ENCODE measurements at regions not wholly inside any gene's neighbourhood (a gene's known extent, or its start where the extent isn't known, plus 50 kb on each side); places are given as distances from the start of the nearest gene placed in this dataset.

- no peak overlapping the region for H3K4me3 ChIP-seq (ENCODE audit: insufficient read length, low read depth)
- H3K27me3 ChIP-seq (ENCODE audit: insufficient read depth, insufficient read length), result no peaks in the 10 kb centered on the region
- no peak for DNase-seq (ENCODE audit: low read depth, low spot score)
- H3K9ac ChIP-seq (ENCODE audit: insufficient read length, low read depth), result no peak overlapping the region
- H3K9me3 ChIP-seq (ENCODE audit: insufficient read depth, low read length), result no peaks in the 10 kb centered on the region
- no peaks in the 10 kb centered on the region for H3K36me3 ChIP-seq (ENCODE audit: insufficient read depth, insufficient read length, low read length)
- no peaks in the 10 kb centered on the region for H3K4me1 ChIP-seq (ENCODE audit: insufficient read depth, insufficient read length)
- no peak for TF ChIP-seq YY1 (IDR thresholded peaks at IDR 0.05; ENCODE audit: insufficient read depth, insufficient read length)
- TF ChIP-seq ZNF274 (IDR thresholded peaks at IDR 0.05; ENCODE audit: low read depth, low read length), result no peak
- no peak for TF ChIP-seq SUZ12 (IDR thresholded peaks at IDR 0.05; ENCODE audit: extremely low read depth, insufficient read depth, insufficient read length)
Observed at GRCh38 chr2:225768741-225769140, 369.2 kb downstream of the NYAP2 start.

- Histone ChIP-seq H3K36me3 (ENCODE audit: insufficient read depth, insufficient read length, low read length) (no peaks in the 10 kb centered on the region), H3K4me1 (ENCODE audit: insufficient read depth, insufficient read length) (no peaks in the 10 kb centered on the region), H3K27me3 (ENCODE audit: insufficient read depth, insufficient read length) (no peaks in the 10 kb centered on the region), H3K9me3 (ENCODE audit: insufficient read depth, low read length) (no peaks in the 10 kb centered on the region), H3K4me3 (ENCODE audit: insufficient read length, low read depth) (no peak overlapping the region), H3K9ac (ENCODE audit: insufficient read length, low read depth) (no peak overlapping the region)
- TF ChIP-seq SUZ12 (IDR thresholded peaks at IDR 0.05; ENCODE audit: extremely low read depth, insufficient read depth, insufficient read length) (no peak), ZNF274 (IDR thresholded peaks at IDR 0.05; ENCODE audit: low read depth, low read length) (no peak), YY1 (IDR thresholded peaks at IDR 0.05; ENCODE audit: insufficient read depth, insufficient read length) (no peak)
- no peak for DNase-seq (ENCODE audit: low read depth, low spot score)
Observed at GRCh38 chr2:225766431-225766830, 366.9 kb downstream of the NYAP2 start.

- no peak overlapping the region for H3K9ac ChIP-seq (ENCODE audit: insufficient read length, low read depth)
- TF ChIP-seq YY1 (IDR thresholded peaks at IDR 0.05; ENCODE audit: insufficient read depth, insufficient read length) (no peak), ZNF274 (IDR thresholded peaks at IDR 0.05; ENCODE audit: low read depth, low read length) (no peak), SUZ12 (IDR thresholded peaks at IDR 0.05; ENCODE audit: extremely low read depth, insufficient read depth, insufficient read length) (no peak)
- H3K27me3 ChIP-seq (ENCODE audit: insufficient read depth, insufficient read length), result no peaks in the 10 kb centered on the region
- H3K36me3 ChIP-seq (ENCODE audit: insufficient read depth, insufficient read length, low read length), result no peaks in the 10 kb centered on the region
- no peak for DNase-seq (ENCODE audit: low read depth, low spot score)
- no peak overlapping the region for H3K4me3 ChIP-seq (ENCODE audit: insufficient read length, low read depth)
- H3K4me1 ChIP-seq (ENCODE audit: insufficient read depth, insufficient read length), result no peaks in the 10 kb centered on the region
- no peaks in the 10 kb centered on the region for H3K9me3 ChIP-seq (ENCODE audit: insufficient read depth, low read length)
Observed at GRCh38 chr2:225765820-225766219, 366.3 kb downstream of the NYAP2 start.

GRCh38 chr2:225764346-225764745 is 364.8 kb downstream of the NYAP2 start:
- H3K9me3 ChIP-seq (ENCODE audit: insufficient read depth, low read length), result no peaks in the 10 kb centered on the region
- no peak for DNase-seq (ENCODE audit: low read depth, low spot score)

GRCh38 chr2:225763711-225764110 is 364.2 kb downstream of the NYAP2 start:
- Histone ChIP-seq H3K4me1 (ENCODE audit: insufficient read depth, insufficient read length) (no peaks in the 10 kb centered on the region), H3K9me3 (ENCODE audit: insufficient read depth, low read length) (no peaks in the 10 kb centered on the region), H3K9ac (ENCODE audit: insufficient read length, low read depth) (no peak overlapping the region), H3K27me3 (ENCODE audit: insufficient read depth, insufficient read length) (no peaks in the 10 kb centered on the region), H3K36me3 (ENCODE audit: insufficient read depth, insufficient read length, low read length) (no peaks in the 10 kb centered on the region), H3K4me3 (ENCODE audit: insufficient read length, low read depth) (no peak overlapping the region)
- DNase-seq (ENCODE audit: low read depth, low spot score), result no peak
- TF ChIP-seq ZNF274 (IDR thresholded peaks at IDR 0.05; ENCODE audit: low read depth, low read length) (no peak), SUZ12 (IDR thresholded peaks at IDR 0.05; ENCODE audit: extremely low read depth, insufficient read depth, insufficient read length) (no peak), YY1 (IDR thresholded peaks at IDR 0.05; ENCODE audit: insufficient read depth, insufficient read length) (no peak)

More at GRCh38 chr2:225764346-225764745, 364.8 kb downstream of the NYAP2 start:
- no peak overlapping the region for H3K4me3 ChIP-seq (ENCODE audit: insufficient read length, low read depth)
- H3K9ac ChIP-seq (ENCODE audit: insufficient read length, low read depth), result no peak overlapping the region
- no peaks in the 10 kb centered on the region for H3K27me3 ChIP-seq (ENCODE audit: insufficient read depth, insufficient read length)
- H3K36me3 ChIP-seq (ENCODE audit: insufficient read depth, insufficient read length, low read length), result no peaks in the 10 kb centered on the region
- TF ChIP-seq ZNF274 (IDR thresholded peaks at IDR 0.05; ENCODE audit: low read depth, low read length) (no peak), SUZ12 (IDR thresholded peaks at IDR 0.05; ENCODE audit: extremely low read depth, insufficient read depth, insufficient read length) (no peak), YY1 (IDR thresholded peaks at IDR 0.05; ENCODE audit: insufficient read depth, insufficient read length) (no peak)
- no peaks in the 10 kb centered on the region for H3K4me1 ChIP-seq (ENCODE audit: insufficient read depth, insufficient read length)

- no peak for DNase-seq (ENCODE audit: low read depth, low spot score)
- Histone ChIP-seq H3K36me3 (ENCODE audit: insufficient read depth, insufficient read length, low read length) (no peaks in the 10 kb centered on the region), H3K9ac (ENCODE audit: insufficient read length, low read depth) (no peak overlapping the region), H3K9me3 (ENCODE audit: insufficient read depth, low read length) (no peaks in the 10 kb centered on the region), H3K4me3 (ENCODE audit: insufficient read length, low read depth) (no peak overlapping the region), H3K4me1 (ENCODE audit: insufficient read depth, insufficient read length) (no peaks in the 10 kb centered on the region), H3K27me3 (ENCODE audit: insufficient read depth, insufficient read length) (no peaks in the 10 kb centered on the region)
- TF ChIP-seq ZNF274 (IDR thresholded peaks at IDR 0.05; ENCODE audit: low read depth, low read length) (no peak), YY1 (IDR thresholded peaks at IDR 0.05; ENCODE audit: insufficient read depth, insufficient read length) (no peak), SUZ12 (IDR thresholded peaks at IDR 0.05; ENCODE audit: extremely low read depth, insufficient read depth, insufficient read length) (no peak)
Observed at GRCh38 chr2:225761396-225761795, 361.9 kb downstream of the NYAP2 start.

- DNase-seq (ENCODE audit: low read depth, low spot score), result no peak
- no peaks in the 10 kb centered on the region for H3K9me3 ChIP-seq (ENCODE audit: insufficient read depth, low read length)
- H3K4me3 ChIP-seq (ENCODE audit: insufficient read length, low read depth), result no peak overlapping the region
- no peaks in the 10 kb centered on the region for H3K4me1 ChIP-seq (ENCODE audit: insufficient read depth, insufficient read length)
- no peak overlapping the region for H3K9ac ChIP-seq (ENCODE audit: insufficient read length, low read depth)
- TF ChIP-seq ZNF274 (IDR thresholded peaks at IDR 0.05; ENCODE audit: low read depth, low read length) (no peak), YY1 (IDR thresholded peaks at IDR 0.05; ENCODE audit: insufficient read depth, insufficient read length) (no peak), SUZ12 (IDR thresholded peaks at IDR 0.05; ENCODE audit: extremely low read depth, insufficient read depth, insufficient read length) (no peak)
- H3K36me3 ChIP-seq (ENCODE audit: insufficient read depth, insufficient read length, low read length), result no peaks in the 10 kb centered on the region
- no peaks in the 10 kb centered on the region for H3K27me3 ChIP-seq (ENCODE audit: insufficient read depth, insufficient read length)
Observed at GRCh38 chr2:225757248-225757647, 357.7 kb downstream of the NYAP2 start.
